HUES48 (cell line): ENCODE measurements at regions not wholly inside any gene's neighbourhood (a gene's known extent, or its start where the extent isn't known, plus 50 kb on each side); places are given as distances from the start of the nearest gene placed in this dataset.

Source experiments
- H3K27ac ChIP-seq: one replicate; pipeline ENCODE4 v1.7.0; 2013; ENCODE audit warnings: low read depth, low read length, inconsistent platforms
- H3K27me3 ChIP-seq: 2 replicates; pipeline ENCODE4 v1.6.1; 2013; ENCODE audit warnings: mild to moderate bottlenecking, low read length; ENCODE audit not compliant: control insufficient read depth, insufficient read depth
- H3K36me3 ChIP-seq: 2 replicates; pipeline ENCODE4 v1.6.1; 2013; ENCODE audit warnings: low read length; ENCODE audit not compliant: control insufficient read depth, insufficient read depth
- H3K4me1 ChIP-seq: 2 replicates; pipeline ENCODE4 v1.6.1; 2013; ENCODE audit warnings: mild to moderate bottlenecking, low read length; ENCODE audit not compliant: control insufficient read depth, insufficient read depth
- H3K4me3 ChIP-seq: 2 replicates; pipeline ENCODE4 v1.5.1; 2013; ENCODE audit warnings: mild to moderate bottlenecking, low read depth, low read length
- H3K9ac ChIP-seq: 2 replicates; pipeline ENCODE4 v1.6.1; 2013; ENCODE audit warnings: mild to moderate bottlenecking, low read depth, low read length, moderate library complexity
- H3K9me3 ChIP-seq: 2 replicates; pipeline ENCODE4 v1.6.1; 2013; ENCODE audit warnings: low read length; ENCODE audit not compliant: control insufficient read depth, insufficient read depth

GRCh38 chr14:104520620-104521410, 58.7 kb upstream of the C14orf180 start:
- no peak overlapping the region for H3K4me3 ChIP-seq
- peaks cover 7% of the 10 kb centered on the region for H3K9me3 ChIP-seq
- no peaks in the 10 kb centered on the region for H3K36me3 ChIP-seq
- H3K27me3 ChIP-seq = no peaks in the 10 kb centered on the region
- no peak overlapping the region for H3K9ac ChIP-seq
- H3K27ac ChIP-seq = no peak overlapping the region
- no peaks in the 10 kb centered on the region for H3K4me1 ChIP-seq

- no peaks in the 10 kb centered on the region for H3K4me1 ChIP-seq
- no peak overlapping the region for H3K4me3 ChIP-seq
- H3K27ac ChIP-seq = no peak overlapping the region
- H3K27me3 ChIP-seq = no peaks in the 10 kb centered on the region
- no peak overlapping the region for H3K9ac ChIP-seq
- H3K9me3 ChIP-seq = peaks cover 8% of the 10 kb centered on the region
- H3K36me3 ChIP-seq = no peaks in the 10 kb centered on the region
These were observed 57.5 kb upstream of the C14orf180 start for GRCh38 chr14:104521816-104522745.

- no peaks in the 10 kb centered on the region for H3K36me3 ChIP-seq
- H3K27ac ChIP-seq = no peak overlapping the region
- H3K4me3 ChIP-seq = no peak overlapping the region
- H3K27me3 ChIP-seq = no peaks in the 10 kb centered on the region
- H3K4me1 ChIP-seq = no peaks in the 10 kb centered on the region
- H3K9me3 ChIP-seq = peaks cover 17% of the 10 kb centered on the region
- no peak overlapping the region for H3K9ac ChIP-seq
These were observed 56.5 kb upstream of the C14orf180 start for GRCh38 chr14:104522926-104523545.

- Histone ChIP-seq H3K9me3 (peaks cover 21% of the 10 kb centered on the region), H3K4me1 (no peaks in the 10 kb centered on the region), H3K4me3 (no peak overlapping the region), H3K9ac (no peak overlapping the region), H3K27me3 (no peaks in the 10 kb centered on the region), H3K27ac (no peak overlapping the region), H3K36me3 (no peaks in the 10 kb centered on the region)
These were observed 56.0 kb upstream of the C14orf180 start for GRCh38 chr14:104523546-104523935.

- no peak overlapping the region for H3K27ac ChIP-seq
These were observed 54.8 kb upstream of the C14orf180 start for GRCh38 chr14:104524726-104525125.

GRCh38 chr14:104526723-104527645, 52.6 kb upstream of the C14orf180 start:
- Histone ChIP-seq H3K4me1 (no peaks in the 10 kb centered on the region), H3K4me3 (no peak overlapping the region), H3K36me3 (no peaks in the 10 kb centered on the region), H3K27me3 (no peaks in the 10 kb centered on the region), H3K27ac (no peak overlapping the region), H3K9ac (no peak overlapping the region), H3K9me3 (peaks cover 21% of the 10 kb centered on the region)

More at GRCh38 chr14:104524726-104525125, 54.8 kb upstream of the C14orf180 start:
- Histone ChIP-seq H3K36me3 (no peaks in the 10 kb centered on the region), H3K9me3 (peaks cover 21% of the 10 kb centered on the region), H3K4me3 (no peak overlapping the region), H3K9ac (no peak overlapping the region), H3K27me3 (no peaks in the 10 kb centered on the region), H3K4me1 (no peaks in the 10 kb centered on the region)

GRCh38 chr14:104527857-104528459, 51.6 kb upstream of the C14orf180 start:
- Histone ChIP-seq H3K27ac (no peak overlapping the region), H3K36me3 (no peaks in the 10 kb centered on the region), H3K4me3 (no peak overlapping the region), H3K27me3 (no peaks in the 10 kb centered on the region), H3K9me3 (peaks cover 21% of the 10 kb centered on the region), H3K4me1 (no peaks in the 10 kb centered on the region), H3K9ac (no peak overlapping the region)

GRCh38 chr14:104528496-104528895, 51.1 kb upstream of the C14orf180 start:
- no peak overlapping the region for H3K27ac ChIP-seq
- H3K4me3 ChIP-seq = no peak overlapping the region
- no peak overlapping the region for H3K9ac ChIP-seq
- H3K4me1 ChIP-seq = no peaks in the 10 kb centered on the region
- peaks cover 21% of the 10 kb centered on the region for H3K9me3 ChIP-seq
- no peaks in the 10 kb centered on the region for H3K27me3 ChIP-seq
- no peaks in the 10 kb centered on the region for H3K36me3 ChIP-seq
